SJSA1 (cell line): ENCODE measurements at regions not wholly inside any gene's neighbourhood (a gene's known extent, or its start where the extent isn't known, plus 50 kb on each side); places are given as distances from the start of the nearest gene placed in this dataset.

ENCODE experiments used
- DNase-seq, 2 experiments: peaks; one replicate each; pipeline ENCODE4 v3.0.0-alpha.2; 2015 to 2020; ENCODE audit warnings: low spot score in 2 of 2, low read depth in 1 of 2
- H3K27ac ChIP-seq: fragments of 250-450 bp; sonication (Bioruptor Pico); 2 replicates; pipeline ENCODE4 v1.5.1; 2020; ENCODE audit warnings: mild to moderate bottlenecking, moderate library complexity
- H3K27me3 ChIP-seq: fragments of 250-450 bp; sonication (Bioruptor Pico); replicated peaks from 2 replicates; pipeline ENCODE4 v1.5.1; 2020; ENCODE audit warnings: mild to moderate bottlenecking, moderate library complexity
- H3K36me3 ChIP-seq: fragments of 250-450 bp; sonication (Bioruptor Pico); 2 replicates; pipeline ENCODE4 v1.5.1; 2020; ENCODE audit warnings: mild to moderate bottlenecking
- H3K4me1 ChIP-seq: fragments of 250-450 bp; sonication (Bioruptor Pico); replicated peaks from 2 replicates; pipeline ENCODE4 v1.6.1; 2021; ENCODE audit warnings: mild to moderate bottlenecking
- H3K4me3 ChIP-seq: fragments of 250-450 bp; sonication (Bioruptor Pico); 2 replicates; pipeline ENCODE4 v1.5.1; 2020; ENCODE audit warnings: mild to moderate bottlenecking
- H3K9me3 ChIP-seq: fragments of 250-450 bp; sonication (Bioruptor Pico); replicated peaks from 2 replicates; pipeline ENCODE4 v1.5.1; 2020; ENCODE audit warnings: mild to moderate bottlenecking

DNA sequence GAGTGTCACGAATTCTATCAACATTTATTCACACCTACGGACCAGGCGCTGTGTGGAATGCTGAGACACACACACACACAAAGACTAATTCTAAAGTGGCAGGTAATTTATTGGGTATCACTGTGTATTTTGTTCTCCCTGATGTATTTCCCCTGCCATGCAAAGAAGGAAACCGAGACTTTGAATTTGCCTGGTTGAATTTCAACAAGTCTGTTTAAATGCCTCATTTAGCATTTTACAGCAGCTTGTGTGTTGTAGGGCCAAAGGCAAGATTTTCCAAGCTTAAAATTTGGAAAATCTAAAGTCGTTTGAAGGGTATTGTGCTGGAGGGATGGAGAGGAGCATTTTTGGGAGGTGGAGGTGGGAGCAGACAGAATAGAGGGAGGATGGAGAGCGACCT lies 274.4 kb upstream of the ZFP64 start:
- H3K27ac ChIP-seq = no peak overlapping the region
- no peaks in the 10 kb centered on the region for H3K36me3 ChIP-seq
- H3K4me1 ChIP-seq = no peaks in the 10 kb centered on the region
- no peaks in the 10 kb centered on the region for H3K9me3 ChIP-seq
- no peak overlapping the region for H3K4me3 ChIP-seq
- H3K27me3 ChIP-seq = no peaks in the 10 kb centered on the region
- DNase-seq = no peak

DNA sequence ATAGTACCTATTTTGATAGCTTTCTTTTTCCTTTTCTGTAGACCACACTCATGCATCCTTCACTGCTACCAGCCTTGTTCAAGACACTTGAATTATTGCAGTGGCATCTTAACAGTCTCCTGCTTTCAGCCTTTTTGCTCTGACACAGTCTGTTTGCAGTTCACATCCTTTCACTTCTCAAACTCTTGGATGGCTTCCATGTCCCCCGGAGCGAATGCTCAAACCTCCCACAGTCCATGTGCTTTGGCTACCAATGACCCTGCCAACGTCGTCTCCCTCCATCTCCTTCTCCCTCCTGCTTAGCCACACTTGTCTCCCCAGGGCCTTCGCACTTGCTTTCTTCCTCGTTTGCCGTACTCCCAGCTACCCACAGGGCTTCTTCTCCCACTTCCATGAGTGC lies 270.0 kb upstream of the ZFP64 start:
- DNase-seq = no peak
- H3K27me3 ChIP-seq = no peaks in the 10 kb centered on the region
- peaks cover 3% of the 10 kb centered on the region; the same call in 1 of the 2 replicates for H3K9me3 ChIP-seq
- H3K4me1 ChIP-seq = peaks cover 4% of the 10 kb centered on the region
- no peaks in the 10 kb centered on the region for H3K36me3 ChIP-seq
- no peak overlapping the region for H3K27ac ChIP-seq
- H3K4me3 ChIP-seq = no peak overlapping the region

DNA sequence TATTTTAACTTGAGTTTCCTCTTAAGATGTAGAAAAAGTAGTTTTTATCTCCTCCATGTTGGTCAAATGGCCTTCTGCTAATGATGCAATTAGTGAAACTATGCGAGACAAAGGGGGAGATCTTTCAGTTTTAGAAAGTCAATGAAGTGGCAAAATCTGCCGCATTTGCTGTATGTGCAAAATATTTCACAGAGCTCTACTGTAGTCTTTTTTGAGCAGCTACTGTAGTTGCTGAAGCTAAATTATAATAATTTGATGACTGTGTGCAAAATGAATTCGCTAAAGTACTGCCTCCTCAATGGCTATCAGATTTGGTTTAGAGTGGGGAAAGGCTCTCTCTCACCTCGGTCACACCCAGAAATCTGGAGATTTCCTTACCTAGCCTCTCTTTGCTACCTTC lies 267.6 kb upstream of the ZFP64 start:
- H3K27me3 ChIP-seq = no peaks in the 10 kb centered on the region
- H3K4me1 ChIP-seq = peaks cover 18% of the 10 kb centered on the region
- DNase-seq = no peak
- no peak overlapping the region for H3K27ac ChIP-seq
- H3K4me3 ChIP-seq = no peak overlapping the region
- peaks cover 3% of the 10 kb centered on the region; the same call in 1 of the 2 replicates for H3K9me3 ChIP-seq
- H3K36me3 ChIP-seq = no peaks in the 10 kb centered on the region

DNA sequence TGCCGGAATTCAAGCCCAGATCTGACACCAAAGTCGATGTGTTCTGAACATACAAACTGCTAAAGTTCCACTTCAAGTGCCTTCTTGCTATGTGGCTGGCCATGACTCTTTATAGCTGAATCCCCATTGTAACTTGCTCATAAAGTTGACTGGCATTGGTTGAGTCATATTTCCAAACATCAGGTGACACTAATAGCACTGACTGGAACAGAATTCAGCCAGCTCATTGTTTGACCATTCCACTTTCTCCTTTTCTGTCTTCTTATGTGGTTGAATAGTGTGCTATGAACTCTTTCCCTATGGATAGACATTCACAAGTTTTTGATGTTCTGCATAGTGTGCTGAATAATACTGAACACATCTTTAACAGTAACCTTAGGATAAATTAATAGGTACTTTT lies 266.2 kb upstream of the ZFP64 start:
- no peaks in the 10 kb centered on the region for H3K36me3 ChIP-seq
- H3K4me3 ChIP-seq = no peak overlapping the region
- H3K27me3 ChIP-seq = no peaks in the 10 kb centered on the region
- peaks cover 21% of the 10 kb centered on the region for H3K4me1 ChIP-seq
- no peak for DNase-seq
- peaks cover 3% of the 10 kb centered on the region; the same call in 1 of the 2 replicates for H3K9me3 ChIP-seq
- H3K27ac ChIP-seq = no peak overlapping the region

- DNase-seq = peak; percentile 51 to 55
These were observed 263.1 kb upstream of the ZFP64 start for GRCh38 chr20:52454660-52455059.

DNA sequence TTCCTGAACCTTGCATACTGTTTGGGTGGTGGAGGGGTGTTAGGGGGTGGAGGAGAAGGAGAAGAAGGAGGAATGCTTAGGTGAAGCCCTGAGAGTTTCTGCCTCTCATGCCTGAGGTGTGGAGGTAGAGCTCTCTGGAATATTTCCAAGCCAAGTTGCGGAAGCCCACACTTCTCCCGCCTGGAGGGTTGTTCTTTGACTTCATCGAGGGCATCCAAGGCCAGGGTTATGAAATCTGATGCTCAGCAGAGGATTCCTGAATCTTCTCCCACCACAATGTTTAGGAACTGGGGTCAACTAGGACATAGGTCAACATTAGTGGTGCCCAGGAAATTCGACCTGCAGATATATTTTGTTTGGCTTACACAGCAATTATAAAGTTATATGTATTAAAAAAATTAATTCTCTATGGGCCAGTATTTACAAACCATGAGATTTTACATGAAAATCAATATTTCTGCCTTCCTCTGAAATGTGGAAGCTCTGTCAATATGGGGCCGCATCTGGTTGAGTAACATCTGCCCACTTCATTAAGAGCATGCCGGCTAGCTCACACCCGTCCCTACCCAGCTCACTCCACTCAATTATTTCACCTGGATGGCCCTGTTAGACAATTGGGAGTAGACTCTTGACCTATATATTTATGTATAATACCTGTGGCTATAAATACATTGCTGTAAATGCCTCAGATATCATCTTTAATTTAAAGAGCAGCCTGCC lies 257.1 kb upstream of the ZFP64 start:
- H3K4me3 ChIP-seq = no peak overlapping the region
- no peaks in the 10 kb centered on the region for H3K36me3 ChIP-seq
- no peaks in the 10 kb centered on the region for H3K9me3 ChIP-seq
- DNase-seq = no peak
- H3K27me3 ChIP-seq = no peaks in the 10 kb centered on the region
- no peak overlapping the region for H3K27ac ChIP-seq
- no peaks in the 10 kb centered on the region for H3K4me1 ChIP-seq

More at GRCh38 chr20:52454660-52455059, 263.1 kb upstream of the ZFP64 start:
- Histone ChIP-seq H3K27ac (peak overlapping the region; percentile 63), H3K4me1 (peaks cover 21% of the 10 kb centered on the region), H3K27me3 (no peaks in the 10 kb centered on the region), H3K4me3 (no peak overlapping the region), H3K36me3 (no peaks in the 10 kb centered on the region), H3K9me3 (peaks cover 3% of the 10 kb centered on the region; the same call in 1 of the 2 replicates)

- H3K27ac ChIP-seq = no peak overlapping the region
- no peaks in the 10 kb centered on the region for H3K4me1 ChIP-seq
- H3K4me3 ChIP-seq = no peak overlapping the region
- no peaks in the 10 kb centered on the region for H3K9me3 ChIP-seq
- no peaks in the 10 kb centered on the region for H3K27me3 ChIP-seq
- DNase-seq = no peak
- H3K36me3 ChIP-seq = no peaks in the 10 kb centered on the region
These were observed 255.6 kb upstream of the ZFP64 start for GRCh38 chr20:52447225-52447551.

DNA sequence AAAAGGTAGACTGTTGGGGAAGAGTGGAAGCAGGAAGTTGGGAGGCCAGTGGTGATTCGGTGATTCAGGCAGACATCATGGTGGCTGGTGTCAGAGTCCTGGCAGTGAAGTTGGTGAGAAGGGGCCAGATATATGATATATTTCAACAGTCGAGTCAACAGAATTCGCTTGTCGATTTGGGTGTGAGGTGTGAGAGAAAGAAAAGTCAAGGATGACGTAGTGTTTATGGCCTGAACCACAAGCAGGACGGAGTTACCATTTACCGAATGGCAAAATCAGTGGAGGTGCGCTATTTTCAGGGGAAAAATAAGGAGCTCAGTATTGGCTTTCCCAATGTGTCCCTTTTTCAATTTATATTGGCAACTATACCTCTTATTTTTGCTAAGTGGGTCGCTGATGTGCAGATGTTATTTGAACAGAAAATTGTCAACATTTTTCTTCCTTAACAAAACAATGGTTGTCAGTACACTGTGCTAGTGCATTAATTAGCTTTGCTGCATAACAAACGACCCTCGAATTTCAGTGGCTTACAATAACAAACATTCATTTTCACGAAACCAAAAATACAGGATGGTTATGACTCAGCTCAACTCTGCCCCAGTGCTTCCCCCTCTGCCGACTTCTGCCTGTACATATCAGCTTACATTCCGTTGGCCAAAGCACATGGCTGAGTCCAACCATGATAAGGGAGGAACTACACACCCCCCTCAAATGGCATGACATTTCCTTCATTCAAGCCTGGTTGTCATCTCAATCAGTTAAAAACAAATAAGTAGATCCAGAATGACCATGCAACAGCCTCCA lies 255.0 kb upstream of the ZFP64 start:
- Histone ChIP-seq H3K27me3 (no peaks in the 10 kb centered on the region), H3K4me3 (no peak overlapping the region), H3K36me3 (no peaks in the 10 kb centered on the region), H3K27ac (no peak overlapping the region), H3K9me3 (no peaks in the 10 kb centered on the region), H3K4me1 (no peaks in the 10 kb centered on the region)
- no peak for DNase-seq

GRCh38 chr20:52444455-52444854 lies 252.9 kb upstream of the ZFP64 start:
- no peak overlapping the region for H3K27ac ChIP-seq
- no peaks in the 10 kb centered on the region for H3K27me3 ChIP-seq
- H3K4me1 ChIP-seq = no peaks in the 10 kb centered on the region
- H3K4me3 ChIP-seq = no peak overlapping the region
- no peak for DNase-seq
- no peaks in the 10 kb centered on the region for H3K9me3 ChIP-seq
- H3K36me3 ChIP-seq = no peaks in the 10 kb centered on the region

- H3K27me3 ChIP-seq = no peaks in the 10 kb centered on the region
- no peaks in the 10 kb centered on the region for H3K36me3 ChIP-seq
- no peak overlapping the region for H3K4me3 ChIP-seq
- no peaks in the 10 kb centered on the region for H3K9me3 ChIP-seq
- H3K4me1 ChIP-seq = no peaks in the 10 kb centered on the region
- no peak overlapping the region for H3K27ac ChIP-seq
- no peak for DNase-seq
These were observed 252.3 kb upstream of the ZFP64 start for GRCh38 chr20:52443874-52444273.

- Histone ChIP-seq H3K27ac (no peak overlapping the region), H3K36me3 (no peaks in the 10 kb centered on the region), H3K27me3 (no peaks in the 10 kb centered on the region), H3K4me3 (no peak overlapping the region), H3K9me3 (no peaks in the 10 kb centered on the region), H3K4me1 (no peaks in the 10 kb centered on the region)
- DNase-seq = no peak
These were observed 250.1 kb upstream of the ZFP64 start for GRCh38 chr20:52441710-52442109.

DNA sequence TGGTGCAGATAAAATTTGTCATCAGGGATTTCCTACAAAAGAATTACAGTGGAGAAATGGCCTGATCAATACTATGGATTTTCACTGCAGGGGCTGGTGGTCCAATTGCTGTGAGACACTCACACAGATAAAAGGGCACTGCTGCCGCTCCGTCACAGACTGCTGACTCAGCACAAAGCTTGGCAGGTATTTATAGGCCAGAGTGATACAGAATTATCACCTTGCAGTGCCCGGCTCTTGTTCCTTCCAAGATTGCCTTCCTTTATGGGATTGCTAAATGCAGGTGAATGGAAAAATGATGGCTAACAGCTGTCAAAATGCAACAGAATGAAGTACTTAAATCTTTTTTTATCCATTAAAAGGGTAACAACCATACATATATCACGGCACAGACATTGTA lies 247.8 kb upstream of the ZFP64 start:
- H3K27me3 ChIP-seq = no peaks in the 10 kb centered on the region
- no peak for DNase-seq
- no peak overlapping the region for H3K4me3 ChIP-seq
- H3K36me3 ChIP-seq = no peaks in the 10 kb centered on the region
- H3K4me1 ChIP-seq = no peaks in the 10 kb centered on the region
- no peaks in the 10 kb centered on the region for H3K9me3 ChIP-seq
- H3K27ac ChIP-seq = no peak overlapping the region

DNA sequence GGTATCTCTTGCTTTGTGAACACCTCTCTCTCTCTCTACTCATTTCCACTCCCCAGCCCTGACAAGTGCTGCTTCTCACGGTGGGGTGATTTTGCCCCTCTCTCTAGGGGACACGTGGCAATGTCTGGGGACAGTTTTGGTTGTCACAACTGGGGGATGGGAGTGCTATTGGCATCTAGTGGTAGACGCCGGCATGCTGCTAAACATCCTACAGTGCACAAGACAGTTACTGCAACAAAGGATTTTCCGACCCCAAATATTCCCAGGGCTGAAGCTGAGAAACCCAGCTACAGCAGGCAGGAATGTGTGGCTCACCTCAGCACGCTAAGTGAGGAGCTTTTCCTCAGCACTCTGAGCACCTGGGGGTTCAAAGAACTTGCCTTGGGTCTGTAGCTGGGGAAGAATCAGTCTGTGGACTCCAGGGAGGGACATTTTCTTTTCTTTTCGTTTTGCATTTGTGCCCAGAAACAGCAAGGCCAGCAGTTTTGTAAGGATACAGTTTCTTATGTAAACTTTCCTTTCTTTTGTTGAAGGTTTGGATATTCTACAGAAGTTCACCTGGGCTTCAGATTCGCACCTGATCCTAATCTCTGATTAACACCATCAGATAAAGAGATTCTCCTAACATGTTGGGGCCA lies 246.9 kb upstream of the ZFP64 start:
- Histone ChIP-seq H3K36me3 (no peaks in the 10 kb centered on the region), H3K4me3 (no peak overlapping the region), H3K9me3 (no peaks in the 10 kb centered on the region), H3K27ac (no peak overlapping the region), H3K27me3 (no peaks in the 10 kb centered on the region), H3K4me1 (no peaks in the 10 kb centered on the region)
- DNase-seq = no peak

DNA sequence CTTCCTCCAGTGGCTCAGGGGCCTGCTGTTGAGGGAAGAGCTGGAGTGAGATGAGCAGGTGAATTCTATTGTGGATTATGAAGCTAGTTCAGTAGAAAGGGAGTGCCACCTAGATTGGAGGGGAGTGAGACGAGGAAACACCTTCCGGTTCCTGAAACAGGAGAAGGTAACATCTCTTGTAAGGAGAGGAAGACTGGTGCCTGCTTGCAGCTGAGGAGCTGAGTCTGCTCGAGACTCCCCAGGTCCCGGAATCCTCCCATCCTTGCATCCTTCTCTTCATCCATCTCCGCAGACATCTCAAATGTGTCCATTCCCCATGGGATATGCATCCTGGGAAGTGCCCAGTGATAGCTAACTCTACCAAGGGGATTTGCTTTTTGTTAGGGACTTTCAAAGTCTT lies 242.9 kb upstream of the ZFP64 start:
- H3K4me1 ChIP-seq = no peaks in the 10 kb centered on the region

More for the DNA sequence above, 242.9 kb upstream of the ZFP64 start:
- Histone ChIP-seq H3K4me3 (no peak overlapping the region), H3K9me3 (no peaks in the 10 kb centered on the region), H3K36me3 (no peaks in the 10 kb centered on the region), H3K27ac (no peak overlapping the region), H3K27me3 (no peaks in the 10 kb centered on the region)
- no peak for DNase-seq
